IPS-NIHi7 (cell line): ENCODE measurements at regions not wholly inside any gene's neighbourhood (a gene's known extent, or its start where the extent isn't known, plus 50 kb on each side); places are given as distances from the start of the nearest gene placed in this dataset.
"Not testable (repeated sequence)": the region's sequence is repeated elsewhere in the genome, so short reads cannot be mapped to it uniquely, and the experiment has no call there.

Experiments used
- DNase-seq: peaks from one replicate; pipeline ENCODE4 v3.0.0; 2012; ENCODE audit warnings: mixed read lengths; ENCODE audit errors: extremely low spot score

- no peak for DNase-seq
These were observed 50.7 kb upstream of the USP7 start for GRCh38 chr16:9014389-9014788.

GRCh38 chr16:9015489-9015888 is 51.8 kb upstream of the USP7 start:
- DNase-seq, result no peak

GRCh38 chr16:9016005-9016404 is 52.3 kb upstream of the USP7 start:
- DNase-seq, result not testable (repeated sequence)

GRCh38 chr16:9016824-9017223 is 53.1 kb upstream of the USP7 start:
- DNase-seq, result no peak

- no peak for DNase-seq
These were observed 63.5 kb upstream of the USP7 start for GRCh38 chr16:9027070-9027799.

GRCh38 chr16:9028491-9028890 is 63.0 kb upstream of the HAPSTR1 start:
- not testable (repeated sequence) for DNase-seq

- DNase-seq, result no peak
These were observed 60.3 kb upstream of the HAPSTR1 start for GRCh38 chr16:9031107-9031506.

DNA sequence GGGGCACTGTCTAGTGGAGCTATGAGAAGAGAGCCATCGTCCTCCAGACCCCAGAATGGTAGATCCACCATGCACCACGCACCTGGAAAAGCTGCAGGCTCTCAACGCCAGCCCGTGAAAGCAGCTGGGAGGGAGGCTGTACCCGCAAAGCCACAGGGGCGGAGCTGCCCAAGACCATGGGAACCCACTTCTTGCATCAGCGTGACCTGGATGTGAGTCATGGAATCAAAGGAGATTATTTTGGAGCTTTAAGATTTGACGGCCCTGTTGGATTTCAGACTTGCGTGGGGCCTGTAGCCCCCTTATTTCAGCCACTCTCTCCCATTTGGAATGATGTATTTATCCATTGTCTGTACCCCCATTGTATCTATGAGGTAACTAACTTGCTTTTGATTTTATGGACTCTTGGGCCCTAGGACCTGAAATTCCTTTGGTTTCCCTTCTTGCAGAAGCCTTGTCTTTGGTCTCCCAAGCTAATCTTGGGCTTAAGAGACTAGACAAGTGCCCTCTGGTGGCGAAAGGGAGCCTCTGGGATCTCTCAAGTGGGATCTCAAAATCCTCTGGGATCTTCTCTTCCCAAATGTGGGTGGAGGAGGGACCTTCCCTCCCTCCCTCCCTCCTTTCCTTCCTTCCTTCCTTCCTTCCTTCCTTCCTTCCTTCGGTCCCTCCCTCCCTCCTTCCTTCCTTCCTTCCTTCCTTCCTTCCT is 58.2 kb upstream of the HAPSTR1 start:
- peak; percentile 89 for DNase-seq

DNA sequence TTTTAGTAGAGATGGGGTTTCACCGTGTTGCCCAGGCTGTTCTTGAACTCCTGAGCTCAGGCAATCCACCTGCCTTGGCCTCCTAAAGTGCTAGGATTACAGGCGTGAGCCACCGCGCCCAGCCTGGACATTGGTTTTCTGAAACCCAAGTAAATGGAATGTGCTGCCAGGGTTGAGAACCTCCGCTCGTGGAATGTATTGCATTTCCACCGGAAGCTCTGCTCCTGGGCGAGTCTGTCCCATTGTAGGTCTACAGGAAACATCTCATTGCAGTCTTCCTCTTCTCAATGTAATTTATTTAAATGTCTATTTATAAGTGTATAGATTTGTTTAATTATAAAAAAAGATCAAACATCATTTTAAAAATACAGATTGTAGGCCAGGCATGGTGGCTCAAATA is 57.4 kb upstream of the HAPSTR1 start:
- DNase-seq, result no peak

- no peak for DNase-seq
These were observed 55.4 kb upstream of the HAPSTR1 start for GRCh38 chr16:9035996-9036395.

GRCh38 chr16:9039210-9039609 is 52.2 kb upstream of the HAPSTR1 start:
- peak; percentile 32 for DNase-seq

DNA sequence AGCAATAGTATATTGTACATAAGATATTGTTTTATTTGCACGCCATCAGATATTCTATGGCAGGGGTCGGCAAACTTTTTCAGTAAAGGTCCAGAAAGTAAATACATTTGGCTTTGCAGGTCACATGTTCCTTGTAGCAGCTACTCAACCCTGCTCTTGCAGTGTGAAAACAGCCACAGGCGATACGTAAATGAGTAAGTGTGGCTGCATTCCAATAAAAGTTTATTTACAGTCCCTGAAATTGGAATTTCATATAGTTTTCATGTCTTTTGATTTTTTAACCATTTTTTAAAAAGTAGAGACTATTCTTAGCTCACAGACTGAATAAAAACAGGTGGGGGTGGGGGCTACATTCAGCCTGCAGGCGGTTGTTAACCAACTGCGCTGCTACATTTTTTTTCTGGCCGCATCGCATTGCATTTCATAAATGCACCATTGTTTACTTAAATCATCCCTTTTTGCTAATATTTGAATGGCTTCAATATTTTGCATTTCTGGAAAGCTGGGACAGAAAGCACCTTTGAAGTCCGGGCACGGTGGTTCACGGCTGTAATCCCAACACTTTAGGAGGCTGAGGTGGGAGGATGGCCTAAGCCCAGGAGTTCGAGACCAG is 50.5 kb upstream of the HAPSTR1 start:
- no peak for DNase-seq
